ENCODE measurements at regions not wholly inside any gene's neighbourhood (a gene's known extent, or its start where the extent isn't known, plus 50 kb on each side); places are given as distances from the start of the nearest gene placed in this dataset.
"Not testable (repeated sequence)": the region's sequence is repeated elsewhere in the genome, so short reads cannot be mapped to it uniquely, and the experiment has no call there.

GRCh38 chr22:48717076-48717810, 1110.4 kb downstream of the BRD1 start:
- H3K79me1 ChIP-seq (ENCODE audit: low read depth, low read length): peaks cover 5% of the 10 kb centered on the region
- no peak overlapping the region for H3K27ac ChIP-seq (replicated peaks; ENCODE audit: low read length)
- H2AFZ ChIP-seq (ENCODE audit: low read length): no peak overlapping the region
- H2AK5ac ChIP-seq (ENCODE audit: low read depth, low read length): no peak overlapping the region
- H4K91ac ChIP-seq (ENCODE audit: low read depth, low read length, poor library complexity): no peak overlapping the region
- no peak overlapping the region for H2BK12ac ChIP-seq (ENCODE audit: low read length)
- no peak overlapping the region for H3K4ac ChIP-seq (ENCODE audit: low read length)
- no peak overlapping the region for H2BK15ac ChIP-seq (ENCODE audit: low read length)
- H2BK5ac ChIP-seq (ENCODE audit: low read length): peak overlapping the region; percentile 4
- H3K14ac ChIP-seq (ENCODE audit: low read length): no peak overlapping the region
- peaks cover 0 to 8% of the 10 kb centered on the region in 2 donors for H3K36me3 ChIP-seq (replicated peaks in 1 of 2; ENCODE audit: control insufficient read depth in 2 of 2, insufficient read depth in 2 of 2, low read length in 2 of 2)
- no peak overlapping the region for H4K8ac ChIP-seq (ENCODE audit: low read depth, low read length)
- H3K23ac ChIP-seq (ENCODE audit: low read depth, low read length, poor library complexity): no peak overlapping the region
- no peak overlapping the region for H3K4me3 ChIP-seq (ENCODE audit: low read length in 2 of 2)
- H2BK120ac ChIP-seq (ENCODE audit: low read depth, low read length): no peak overlapping the region
- WGBS, 2 donors (ENCODE audit: extremely low coverage in 2 of 2, insufficient read length in 2 of 2, insufficient replicate concordance in 1 of 2): no CpG with 5 or more reads among the region's 24 CpGs
- H3K18ac ChIP-seq (ENCODE audit: low read length): peak overlapping the region; percentile 22
- no peak overlapping the region for H3K4me2 ChIP-seq (ENCODE audit: insufficient read depth, low read length, poor library complexity, severe bottlenecking)
- peaks cover 0 to 7% of the 10 kb centered on the region in 2 donors for H3K4me1 ChIP-seq (ENCODE audit: control insufficient read depth in 2 of 2, insufficient read depth in 1 of 2, low read depth in 1 of 2, low read length in 2 of 2)
- DNase-seq (ENCODE audit: low spot score): no peak
- no peak overlapping the region for H3K9ac ChIP-seq (ENCODE audit: low read depth, low read length, poor library complexity)
- no peaks in the 10 kb centered on the region for H3K27me3 ChIP-seq (ENCODE audit: control insufficient read depth in 3 of 3, insufficient read depth in 3 of 3, low read depth in 1 of 3, low read length in 3 of 3)
- H3K9me3 ChIP-seq (replicated peaks in 1 of 2; ENCODE audit: control insufficient read depth in 2 of 2, insufficient read depth in 1 of 2, low read depth in 1 of 2, low read length in 2 of 2): peaks cover 0 to 6% of the 10 kb centered on the region in 2 donors

GRCh38 chr22:48716154-48716553, 1111.5 kb downstream of the BRD1 start:
- H3K9ac ChIP-seq (ENCODE audit: low read depth, low read length, poor library complexity): not testable (repeated sequence)

GRCh38 chr22:48715511-48715910, 1112.2 kb downstream of the BRD1 start:
- Histone ChIP-seq H3K36me3 (replicated peaks in 1 of 2; ENCODE audit: control insufficient read depth in 2 of 2, insufficient read depth in 2 of 2, low read length in 2 of 2) (peaks cover 0 to 8% of the 10 kb centered on the region in 2 donors), H3K9ac (ENCODE audit: low read depth, low read length, poor library complexity) (no peak overlapping the region), H3K4me1 (ENCODE audit: control insufficient read depth in 2 of 2, insufficient read depth in 1 of 2, low read depth in 1 of 2, low read length in 2 of 2) (peaks cover 0 to 10% of the 10 kb centered on the region in 2 donors), H2BK12ac (ENCODE audit: low read length) (no peak overlapping the region), H3K9me3 (replicated peaks in 1 of 2; ENCODE audit: control insufficient read depth in 2 of 2, insufficient read depth in 1 of 2, low read depth in 1 of 2, low read length in 2 of 2) (peaks cover 0 to 6% of the 10 kb centered on the region in 2 donors), H3K27ac (replicated peaks; ENCODE audit: low read length) (no peak overlapping the region), H3K18ac (ENCODE audit: low read length) (no peak overlapping the region), H2BK5ac (ENCODE audit: low read length) (no peak overlapping the region), H2BK15ac (ENCODE audit: low read length) (no peak overlapping the region), H4K8ac (ENCODE audit: low read depth, low read length) (no peak overlapping the region), H3K79me1 (ENCODE audit: low read depth, low read length) (peaks cover 5% of the 10 kb centered on the region), H3K27me3 (ENCODE audit: control insufficient read depth in 3 of 3, insufficient read depth in 3 of 3, low read depth in 1 of 3, low read length in 3 of 3) (no peaks in the 10 kb centered on the region), H3K4me3 (ENCODE audit: low read length in 2 of 2) (no peak overlapping the region), H2AK5ac (ENCODE audit: low read depth, low read length) (no peak overlapping the region), H2AFZ (ENCODE audit: low read length) (no peak overlapping the region), H2BK120ac (ENCODE audit: low read depth, low read length) (no peak overlapping the region), H3K4ac (ENCODE audit: low read length) (no peak overlapping the region), H3K14ac (ENCODE audit: low read length) (no peak overlapping the region), H3K4me2 (ENCODE audit: insufficient read depth, low read length, poor library complexity, severe bottlenecking) (no peak overlapping the region), H3K23ac (ENCODE audit: low read depth, low read length, poor library complexity) (no peak overlapping the region), H4K91ac (ENCODE audit: low read depth, low read length, poor library complexity) (no peak overlapping the region)
- no peak for DNase-seq (ENCODE audit: low spot score)
- no CpG with 5 or more reads among the region's 4 CpGs for WGBS, 2 donors (ENCODE audit: extremely low coverage in 2 of 2, insufficient read length in 2 of 2, insufficient replicate concordance in 1 of 2)

More at GRCh38 chr22:48716154-48716553, 1111.5 kb downstream of the BRD1 start:
- H3K4ac ChIP-seq (ENCODE audit: low read length); H2AK5ac ChIP-seq (ENCODE audit: low read depth, low read length); H3K27ac ChIP-seq (replicated peaks; ENCODE audit: low read length); H3K18ac ChIP-seq (ENCODE audit: low read length); H2AFZ ChIP-seq (ENCODE audit: low read length); H2BK120ac ChIP-seq (ENCODE audit: low read depth, low read length); DNase-seq (ENCODE audit: low spot score); H3K79me1 ChIP-seq (ENCODE audit: low read depth, low read length); H2BK15ac ChIP-seq (ENCODE audit: low read length); H2BK5ac ChIP-seq (ENCODE audit: low read length); H3K4me1 ChIP-seq (ENCODE audit: control insufficient read depth in 2 of 2, insufficient read depth in 1 of 2, low read depth in 1 of 2, low read length in 2 of 2); H3K9me3 ChIP-seq (replicated peaks in 1 of 2; ENCODE audit: control insufficient read depth in 2 of 2, insufficient read depth in 1 of 2, low read depth in 1 of 2, low read length in 2 of 2); H2BK12ac ChIP-seq (ENCODE audit: low read length); H3K4me3 ChIP-seq (ENCODE audit: low read length in 2 of 2); H3K4me2 ChIP-seq (ENCODE audit: insufficient read depth, low read length, poor library complexity, severe bottlenecking); H4K8ac ChIP-seq (ENCODE audit: low read depth, low read length); H3K23ac ChIP-seq (ENCODE audit: low read depth, low read length, poor library complexity); H3K14ac ChIP-seq (ENCODE audit: low read length); H3K36me3 ChIP-seq (replicated peaks in 1 of 2; ENCODE audit: control insufficient read depth in 2 of 2, insufficient read depth in 2 of 2, low read length in 2 of 2); H3K27me3 ChIP-seq (ENCODE audit: control insufficient read depth in 3 of 3, insufficient read depth in 3 of 3, low read depth in 1 of 3, low read length in 3 of 3); H4K91ac ChIP-seq (ENCODE audit: low read depth, low read length, poor library complexity): not testable (repeated sequence)
- no CpG with 5 or more reads among the region's 3 CpGs for WGBS, 2 donors (ENCODE audit: extremely low coverage in 2 of 2, insufficient read length in 2 of 2, insufficient replicate concordance in 1 of 2)

GRCh38 chr22:48714231-48714630, 1113.4 kb downstream of the BRD1 start:
- Histone ChIP-seq H3K4me3 (ENCODE audit: low read length in 2 of 2) (no peak overlapping the region), H4K8ac (ENCODE audit: low read depth, low read length) (no peak overlapping the region), H3K9me3 (replicated peaks in 1 of 2; ENCODE audit: control insufficient read depth in 2 of 2, insufficient read depth in 1 of 2, low read depth in 1 of 2, low read length in 2 of 2) (peaks cover 0 to 6% of the 10 kb centered on the region in 2 donors), H2BK120ac (ENCODE audit: low read depth, low read length) (no peak overlapping the region), H2BK12ac (ENCODE audit: low read length) (no peak overlapping the region), H3K27me3 (ENCODE audit: control insufficient read depth in 3 of 3, insufficient read depth in 3 of 3, low read depth in 1 of 3, low read length in 3 of 3) (no peaks in the 10 kb centered on the region), H2BK15ac (ENCODE audit: low read length) (no peak overlapping the region), H3K4me2 (ENCODE audit: insufficient read depth, low read length, poor library complexity, severe bottlenecking) (no peak overlapping the region), H3K36me3 (replicated peaks in 1 of 2; ENCODE audit: control insufficient read depth in 2 of 2, insufficient read depth in 2 of 2, low read length in 2 of 2) (peaks cover 0 to 8% of the 10 kb centered on the region in 2 donors), H3K27ac (replicated peaks; ENCODE audit: low read length) (no peak overlapping the region), H3K9ac (ENCODE audit: low read depth, low read length, poor library complexity) (no peak overlapping the region), H2AK5ac (ENCODE audit: low read depth, low read length) (no peak overlapping the region), H2AFZ (ENCODE audit: low read length) (no peak overlapping the region), H3K4me1 (ENCODE audit: control insufficient read depth in 2 of 2, insufficient read depth in 1 of 2, low read depth in 1 of 2, low read length in 2 of 2) (peaks cover 0 to 10% of the 10 kb centered on the region in 2 donors), H3K14ac (ENCODE audit: low read length) (no peak overlapping the region), H4K91ac (ENCODE audit: low read depth, low read length, poor library complexity) (no peak overlapping the region), H2BK5ac (ENCODE audit: low read length) (peak overlapping the region; percentile 54), H3K18ac (ENCODE audit: low read length) (no peak overlapping the region), H3K23ac (ENCODE audit: low read depth, low read length, poor library complexity) (peak overlapping the region; percentile 39), H3K79me1 (ENCODE audit: low read depth, low read length) (peaks cover 5% of the 10 kb centered on the region), H3K4ac (ENCODE audit: low read length) (no peak overlapping the region)
- no CpG with 5 or more reads among the region's 9 CpGs for WGBS, 2 donors (ENCODE audit: extremely low coverage in 2 of 2, insufficient read length in 2 of 2, insufficient replicate concordance in 1 of 2)
- no peak for DNase-seq (ENCODE audit: low spot score)
